ENCODE measurements at regions not wholly inside any gene's neighbourhood (a gene's known extent, or its start where the extent isn't known, plus 50 kb on each side); places are given as distances from the start of the nearest gene placed in this dataset.

DNA sequence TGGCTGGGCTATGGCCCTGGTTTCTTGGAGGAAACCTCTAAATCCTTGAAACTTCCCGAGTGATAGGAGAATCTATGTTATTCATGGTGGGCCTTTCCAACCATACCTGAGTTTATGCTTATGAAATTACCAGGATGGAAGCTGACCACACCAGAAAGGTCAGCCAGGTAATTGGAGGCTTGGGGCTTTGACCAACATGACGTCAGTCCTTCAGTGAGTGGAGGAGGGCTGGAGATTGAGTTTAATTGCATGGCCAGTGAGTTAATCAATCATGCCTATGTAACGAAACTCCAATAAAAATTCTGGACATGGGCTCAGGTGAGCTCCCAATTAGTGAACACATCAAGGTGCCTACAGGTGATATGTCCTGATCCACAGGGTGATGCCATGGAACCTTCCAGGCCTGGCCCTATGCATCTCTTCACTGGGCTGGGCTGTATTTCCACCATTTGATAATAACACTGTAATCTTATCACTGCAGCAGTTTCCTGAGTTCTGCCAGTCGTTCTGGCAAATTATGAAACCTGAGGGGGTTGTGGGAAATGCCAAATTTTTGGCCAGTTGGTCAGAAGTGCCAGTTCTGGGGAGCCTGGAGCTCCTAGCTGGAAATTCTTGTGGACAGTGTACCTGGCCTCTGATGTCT is 106.5 kb downstream of the CDH26 start:
- no peak for DNase-seq (ENCODE audit: low read depth)

DNA sequence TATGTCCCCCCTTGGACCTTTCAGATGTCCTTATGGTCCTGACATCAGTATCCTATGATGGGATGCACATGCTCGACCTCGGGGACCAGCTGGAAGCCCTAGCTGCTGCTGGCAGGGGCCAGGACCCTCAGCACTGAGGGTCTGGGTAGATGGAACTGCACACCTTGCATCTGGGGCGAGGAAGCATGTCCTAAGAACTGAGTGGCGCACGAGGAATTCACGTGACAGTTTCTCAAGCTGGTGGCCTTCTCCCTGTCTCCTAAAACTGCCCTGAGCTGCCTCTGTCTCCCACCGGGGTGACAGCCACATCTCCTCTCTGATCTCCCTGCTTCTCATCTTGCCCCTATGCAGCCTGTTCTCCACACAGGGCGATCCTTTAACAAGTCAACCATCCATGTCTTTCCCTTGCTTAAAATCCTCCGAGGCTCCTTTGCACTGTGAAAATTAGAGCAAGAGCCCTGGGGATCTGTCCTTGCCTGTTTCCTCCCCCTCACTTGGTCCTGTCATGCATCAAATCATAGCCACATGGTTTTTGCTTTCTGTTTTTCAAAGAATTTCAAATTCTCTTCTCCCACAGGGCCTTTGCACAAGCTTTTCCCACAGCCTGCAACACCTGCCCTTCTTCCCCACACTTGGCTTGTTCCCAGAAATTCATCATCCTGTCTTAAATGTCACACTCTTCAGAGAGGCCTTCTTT is 107.7 kb downstream of the CDH26 start:
- DNase-seq (ENCODE audit: low read depth), result no peak

DNA sequence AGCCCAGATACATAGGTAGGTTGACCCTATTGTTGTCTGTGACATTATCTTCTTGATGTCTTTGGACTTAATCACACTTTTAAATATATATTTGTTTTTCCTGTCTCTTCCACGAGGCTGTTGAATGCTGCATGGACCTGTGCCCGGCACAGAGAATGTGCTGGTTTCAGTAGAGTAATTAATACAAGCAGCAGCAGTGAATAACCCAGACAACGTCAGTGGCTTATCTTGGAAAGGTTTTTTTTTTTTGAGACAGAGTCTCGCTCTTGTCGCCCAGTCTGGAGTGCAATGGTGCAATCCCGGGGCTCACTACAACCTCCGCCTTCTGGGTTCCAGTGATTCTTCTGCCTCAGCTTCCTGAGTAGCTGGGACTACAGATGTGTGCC is 108.2 kb downstream of the CDH26 start:
- no peak for DNase-seq (ENCODE audit: low read depth)

DNA sequence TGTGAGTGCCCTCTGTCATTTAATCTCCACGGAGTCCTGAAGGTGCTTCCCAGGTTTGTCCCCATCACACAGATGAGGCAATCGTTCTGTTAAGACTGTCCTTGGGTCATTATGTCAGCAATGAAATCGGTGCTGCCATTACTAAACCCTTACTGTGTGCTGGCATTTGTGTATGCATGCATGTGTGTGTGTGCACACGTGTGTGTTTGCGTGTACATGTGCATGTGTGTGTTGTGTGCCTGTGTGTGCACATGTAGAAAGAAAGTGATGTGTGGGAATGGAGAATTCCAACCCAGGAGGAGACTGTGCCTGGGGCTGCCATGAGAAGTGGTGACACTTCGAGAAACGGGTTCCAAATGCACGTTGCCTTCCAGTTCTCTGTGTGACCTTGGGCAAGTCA is 110.3 kb downstream of the CDH26 start:
- no peak for DNase-seq (ENCODE audit: low read depth)

DNA sequence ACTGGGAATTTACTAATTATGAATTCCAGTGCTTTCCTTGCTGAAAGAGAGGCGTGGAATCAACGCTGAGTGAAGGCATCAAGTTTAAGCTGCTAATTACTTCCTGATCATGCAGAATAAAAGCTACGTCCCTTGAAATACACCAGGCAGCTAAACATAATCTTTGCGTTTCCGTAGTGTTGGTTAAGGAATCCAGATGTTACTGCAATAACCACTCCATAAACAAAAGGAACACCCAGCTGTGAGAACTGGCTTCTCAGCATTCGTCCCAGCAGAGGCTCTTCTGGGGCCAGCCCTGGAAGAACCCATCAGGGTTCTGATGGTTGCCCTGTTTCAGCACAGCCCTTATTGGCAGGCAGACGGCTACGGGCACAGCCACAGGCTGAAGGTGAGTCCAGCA is 111.4 kb downstream of the CDH26 start:
- DNase-seq (ENCODE audit: low read depth), result no peak

DNA sequence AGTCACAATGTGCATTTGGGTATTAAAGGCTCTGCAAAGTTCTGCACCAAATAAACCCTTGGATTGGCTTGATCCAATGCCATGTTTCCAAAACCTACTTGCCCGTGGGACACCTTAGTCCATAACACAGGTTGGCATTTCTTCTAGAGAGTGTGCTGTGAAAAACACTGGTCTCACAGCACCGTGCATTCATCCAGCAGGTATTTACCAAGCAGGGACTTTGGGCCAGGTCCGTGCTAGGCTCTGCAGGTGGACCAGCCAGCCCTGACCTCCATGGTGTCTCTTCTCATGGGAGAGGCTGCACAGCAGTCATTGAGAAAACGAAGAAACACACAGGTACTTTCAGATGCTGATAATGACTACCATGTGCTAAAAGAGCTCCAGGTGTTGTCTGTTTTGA is 112.6 kb downstream of the CDH26 start:
- DNase-seq (ENCODE audit: low read depth), result no peak

DNA sequence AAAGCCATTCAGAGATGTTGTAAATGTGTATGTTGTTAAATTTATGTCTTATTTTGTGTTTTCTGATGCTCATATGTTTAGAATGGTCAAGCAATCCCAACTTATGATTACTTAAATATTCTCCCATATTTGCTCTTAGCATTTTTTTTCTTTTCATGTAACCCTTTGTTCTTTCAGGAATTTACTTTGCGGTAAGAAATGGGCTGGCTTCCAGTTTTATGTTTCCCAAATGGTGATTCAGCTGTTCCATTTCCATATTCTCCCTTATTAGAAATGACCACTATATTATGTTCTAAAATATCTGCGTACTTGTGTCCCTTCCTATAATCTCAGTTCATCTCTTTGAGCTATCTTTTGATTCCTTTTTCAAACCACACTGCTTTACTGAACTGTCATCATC is 113.7 kb downstream of the CDH26 start:
- no peak for DNase-seq (ENCODE audit: low read depth)

DNA sequence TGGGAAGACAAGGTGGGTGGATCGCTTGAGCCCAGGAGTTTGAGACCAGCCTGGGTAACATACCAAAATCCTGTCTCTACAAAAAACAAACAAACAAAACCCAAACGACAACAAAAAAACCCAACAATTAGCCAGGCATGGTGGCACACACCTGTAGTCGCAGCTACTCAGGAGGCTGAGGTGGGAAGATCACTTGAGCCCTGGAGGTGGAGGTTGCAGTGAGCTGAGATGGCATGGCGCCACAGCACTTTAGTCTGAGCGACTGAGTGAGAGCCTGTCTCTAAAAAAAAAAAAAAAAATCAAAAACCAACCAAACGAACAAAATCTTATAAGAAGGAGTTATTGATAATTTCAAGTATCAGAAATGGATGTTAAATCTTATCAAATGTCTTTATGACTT is 114.9 kb downstream of the CDH26 start:
- DNase-seq (ENCODE audit: low read depth), result no peak

DNA sequence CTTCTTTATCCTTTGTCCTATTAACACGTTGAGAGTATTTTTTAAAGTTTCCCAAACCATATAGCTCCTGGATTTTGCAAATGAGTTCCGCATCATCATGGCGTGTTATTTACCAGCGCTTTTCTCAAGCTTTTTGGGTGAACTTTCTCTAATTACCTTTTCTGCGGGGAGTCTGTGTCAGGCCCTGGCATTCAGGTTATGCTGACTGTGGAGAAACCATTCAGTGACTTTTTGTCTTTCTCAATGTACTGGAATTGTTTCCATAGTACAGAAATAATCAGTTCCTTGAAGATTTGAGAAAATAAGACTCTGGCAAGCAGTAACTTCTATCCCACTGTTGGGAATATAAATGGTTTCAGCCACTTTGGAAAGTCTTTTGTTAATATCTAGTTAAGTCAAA is 115.3 kb downstream of the CDH26 start:
- no peak for DNase-seq (ENCODE audit: low read depth)

DNA sequence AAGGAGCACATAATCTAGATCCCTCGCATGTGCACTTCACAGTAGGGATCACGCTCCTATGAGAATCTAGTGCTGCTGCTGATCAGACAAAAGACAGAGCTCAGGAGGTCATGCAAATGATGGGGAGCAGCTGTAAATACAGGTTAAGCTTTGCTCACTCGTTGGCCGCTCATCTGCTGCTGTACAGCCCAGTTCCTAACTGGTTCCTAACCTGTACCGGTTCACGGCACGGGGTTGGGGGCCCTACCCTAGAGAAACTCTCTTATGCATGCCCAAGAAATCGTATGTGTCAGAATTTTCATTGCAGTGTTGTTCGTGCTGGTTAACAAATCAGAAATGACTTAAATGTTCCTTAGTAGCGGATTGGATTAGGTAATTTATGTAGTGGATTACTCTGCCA is 116.1 kb downstream of the CDH26 start:
- DNase-seq (ENCODE audit: low read depth), result no peak

DNA sequence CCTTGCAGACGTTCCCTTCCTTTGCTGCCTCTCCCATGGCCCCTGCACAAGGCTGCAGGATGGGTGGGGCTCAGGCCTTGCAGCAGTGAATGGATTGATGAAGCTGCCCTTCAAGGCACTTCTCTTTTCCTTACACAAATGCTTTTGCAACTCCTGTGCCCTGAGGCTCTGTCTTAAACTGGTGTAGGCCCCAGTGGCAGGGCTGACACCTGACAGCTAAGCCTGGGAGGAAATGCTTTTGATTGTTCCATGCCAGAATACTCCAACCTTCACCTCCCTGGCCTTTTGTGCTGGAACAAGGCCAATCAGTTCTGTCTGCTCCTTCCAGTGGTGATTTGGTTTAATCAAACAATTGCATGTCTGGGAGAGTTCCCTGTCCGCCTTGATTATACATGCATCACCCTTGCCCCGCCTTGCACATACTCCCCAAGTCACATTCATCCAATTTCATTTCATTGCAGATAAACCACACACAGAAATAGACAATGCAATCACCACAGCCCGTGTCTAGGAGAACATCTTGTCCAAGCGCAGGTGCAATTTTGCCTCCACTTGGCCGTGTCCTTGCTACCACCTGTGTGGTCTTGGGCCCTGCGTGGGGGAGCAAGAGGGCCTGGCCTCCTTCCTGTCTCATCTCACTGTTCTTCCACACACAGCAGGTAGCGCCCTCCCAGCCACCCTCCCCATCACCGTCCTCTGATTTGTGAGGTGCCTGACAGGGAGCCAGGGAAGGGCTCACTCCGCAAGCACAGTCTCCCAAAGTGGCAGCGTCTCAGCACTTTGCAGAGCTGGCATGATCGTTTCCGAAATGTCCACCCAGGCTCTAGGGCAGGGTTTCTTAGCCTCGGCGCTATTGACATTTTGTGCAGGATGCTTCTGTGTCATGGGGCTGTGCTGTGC is 120.4 kb downstream of the CDH26 start:
- no peak for DNase-seq (ENCODE audit: low read depth)

DNA sequence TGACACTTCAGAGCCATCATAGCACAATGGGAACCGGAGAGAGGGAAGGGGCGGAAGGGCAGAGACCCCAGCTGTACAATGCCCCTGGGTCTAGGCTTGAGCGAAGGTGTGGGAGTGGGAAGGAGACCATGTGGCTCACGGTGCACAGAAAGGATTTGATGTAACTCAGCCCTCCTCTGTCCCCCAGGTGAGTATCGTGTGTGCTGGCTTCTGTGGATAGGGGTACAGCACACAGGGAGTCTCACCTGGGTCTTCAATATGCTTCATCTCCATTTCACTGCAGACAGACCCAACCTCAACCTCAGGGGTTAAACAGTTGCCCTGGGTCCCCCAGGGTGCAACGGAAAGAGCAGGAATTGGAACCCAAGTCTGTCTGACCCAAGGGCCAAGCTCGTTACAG is 122.2 kb downstream of the CDH26 start:
- DNase-seq (ENCODE audit: low read depth), result no peak

DNA sequence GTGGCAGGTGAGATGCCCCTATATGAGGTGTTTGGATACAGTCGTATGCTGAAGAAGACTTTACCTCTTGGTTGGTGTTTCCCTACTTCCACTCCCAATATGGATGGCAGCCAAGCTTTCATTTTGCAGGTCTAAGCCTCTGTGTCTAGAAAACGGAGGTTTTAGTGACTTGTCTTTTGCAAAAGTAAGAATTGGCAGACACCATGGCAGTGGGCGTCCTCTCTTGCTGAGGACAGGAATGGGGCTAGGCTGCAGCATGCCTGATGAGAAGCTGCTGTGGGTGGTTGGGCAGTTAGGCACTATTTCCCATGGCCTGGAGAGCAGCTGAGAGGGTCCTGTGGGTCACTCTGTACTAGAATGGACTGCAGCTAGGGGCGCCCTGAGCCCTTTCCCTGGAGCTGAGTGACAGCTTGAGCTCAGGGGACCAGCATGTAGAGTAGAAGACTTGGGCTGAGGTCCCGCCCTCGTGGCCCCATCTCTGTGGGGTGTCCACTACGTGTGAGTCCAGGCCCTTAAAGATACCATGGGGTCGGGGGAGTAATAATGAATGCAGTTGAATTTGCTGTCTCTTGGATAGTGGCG is 127.4 kb downstream of the CDH26 start:
- no peak for DNase-seq (ENCODE audit: low read depth)

DNA sequence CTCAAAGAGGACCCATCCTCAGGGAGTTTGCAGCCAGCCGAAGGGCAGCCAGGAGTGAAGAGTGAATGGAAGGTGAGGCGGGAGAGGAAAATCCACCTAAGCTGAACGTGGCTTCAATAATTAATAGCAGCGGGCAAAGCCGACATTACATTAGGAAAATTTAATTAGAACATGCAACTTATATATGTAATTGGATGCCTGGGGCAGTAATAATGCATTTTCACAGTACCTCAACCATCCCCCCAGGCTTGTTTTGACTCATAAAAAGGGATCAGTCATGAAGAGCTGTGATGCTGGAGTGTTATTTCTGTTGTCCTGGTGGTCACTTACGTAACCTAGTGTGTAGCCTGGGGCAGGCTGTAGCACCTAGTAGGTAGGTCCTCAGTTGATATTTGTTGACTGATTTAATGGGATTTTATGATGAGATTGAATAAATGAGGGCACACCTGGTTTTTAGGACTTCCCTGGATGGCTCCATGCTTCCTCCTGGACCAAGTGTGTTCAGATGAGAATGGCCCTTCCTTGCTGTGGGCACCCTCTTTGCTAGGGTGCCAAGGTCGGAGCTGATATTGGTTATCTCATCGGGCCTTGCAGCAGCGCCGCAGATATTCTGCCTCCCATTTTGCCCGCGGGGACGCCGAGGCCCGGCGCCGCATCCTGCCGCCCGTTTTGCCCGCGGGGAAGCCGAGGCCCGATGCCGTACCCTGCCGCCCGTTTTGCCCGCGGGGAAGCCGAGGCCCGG is 128.8 kb downstream of the CDH26 start:
- DNase-seq (ENCODE audit: low read depth), result no peak

DNA sequence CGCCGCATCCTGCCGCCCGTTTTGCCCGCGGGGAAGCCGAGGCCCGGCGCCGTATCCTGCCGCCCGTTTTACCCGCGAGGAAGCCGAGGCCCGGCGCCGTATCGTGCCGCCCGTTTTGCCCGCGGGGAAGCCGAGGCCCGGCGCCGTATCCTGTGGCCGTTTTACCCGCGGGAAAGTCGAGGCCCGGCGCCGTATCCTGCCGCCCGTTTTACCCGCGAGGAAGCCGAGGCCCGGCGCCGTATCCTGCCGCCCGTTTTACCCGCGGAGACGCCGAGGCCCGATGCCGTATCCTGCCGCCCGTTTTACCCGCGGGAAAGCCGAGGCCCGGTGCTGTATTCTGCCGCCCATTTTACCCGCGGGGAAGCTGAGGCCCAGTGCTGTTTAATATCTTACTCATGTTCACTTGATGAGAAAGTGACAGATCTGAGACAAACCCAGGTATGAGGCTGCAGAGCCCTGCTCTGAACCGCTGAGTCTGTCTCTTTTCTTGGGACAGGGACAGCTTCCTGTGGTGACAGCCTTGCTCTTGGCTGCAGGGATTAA is 129.4 kb downstream of the CDH26 start:
- DNase-seq (ENCODE audit: low read depth), result no peak

DNA sequence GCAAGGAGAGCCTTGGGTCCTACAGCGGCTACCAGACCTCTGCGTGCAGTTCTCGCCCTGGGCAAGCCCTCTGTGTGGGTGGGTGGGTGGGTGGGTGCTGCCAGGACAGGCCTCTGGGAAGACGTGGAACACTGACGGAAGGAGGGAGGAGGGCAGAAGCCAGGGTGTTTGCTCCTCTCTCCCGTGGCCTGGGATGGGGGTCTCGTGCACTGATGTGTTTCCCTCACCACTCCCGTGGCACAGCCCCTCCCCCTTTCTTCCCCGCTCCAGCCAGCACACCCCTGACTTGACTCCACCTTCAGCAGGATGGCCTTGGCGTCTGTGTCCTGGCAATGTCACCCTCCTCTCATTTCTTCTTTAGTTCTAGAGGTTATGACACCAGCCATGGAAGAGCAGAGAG is 130.0 kb downstream of the CDH26 start:
- no peak for DNase-seq (ENCODE audit: low read depth)

DNA sequence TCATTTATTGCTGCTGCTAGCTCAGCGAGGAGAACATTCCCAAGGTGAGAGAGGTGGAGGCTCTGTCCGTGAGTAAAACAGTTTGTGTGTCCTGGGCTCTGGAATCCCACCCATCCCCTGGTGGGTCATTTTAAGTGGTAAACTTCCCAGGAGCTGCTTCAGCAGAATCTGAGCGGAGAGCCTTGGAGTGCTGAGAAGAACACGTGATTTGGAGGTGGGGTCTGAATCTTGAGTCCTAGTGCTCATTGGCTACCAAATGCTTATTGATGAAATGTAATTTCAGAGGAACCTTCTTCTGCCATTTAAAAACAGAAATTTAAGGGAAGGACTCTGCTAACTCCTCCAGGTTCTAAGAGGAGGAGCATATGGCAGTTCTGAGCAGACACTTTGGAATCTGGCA is 132.4 kb downstream of the CDH26 start:
- DNase-seq (ENCODE audit: low read depth), result no peak

DNA sequence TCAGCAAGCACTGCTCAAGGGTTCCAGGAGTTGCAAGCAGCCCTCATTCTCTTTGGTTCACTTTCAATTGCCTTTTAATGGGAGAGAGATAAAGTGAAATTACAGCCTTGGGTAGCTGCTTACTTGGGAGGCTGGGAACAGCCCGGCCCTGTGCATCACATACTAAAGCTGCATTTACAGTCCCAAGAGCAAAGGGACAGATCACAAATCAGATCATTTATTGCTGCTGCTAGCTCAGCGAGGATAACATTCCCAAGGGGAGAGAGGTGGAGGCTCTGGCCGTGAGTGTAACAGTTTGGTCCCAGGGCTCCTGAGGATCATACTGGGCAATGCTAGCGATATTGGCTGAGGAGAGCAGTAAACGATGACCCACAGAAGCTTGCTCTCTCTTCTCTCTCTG is 133.1 kb downstream of the CDH26 start:
- DNase-seq (ENCODE audit: low read depth), result no peak

DNA sequence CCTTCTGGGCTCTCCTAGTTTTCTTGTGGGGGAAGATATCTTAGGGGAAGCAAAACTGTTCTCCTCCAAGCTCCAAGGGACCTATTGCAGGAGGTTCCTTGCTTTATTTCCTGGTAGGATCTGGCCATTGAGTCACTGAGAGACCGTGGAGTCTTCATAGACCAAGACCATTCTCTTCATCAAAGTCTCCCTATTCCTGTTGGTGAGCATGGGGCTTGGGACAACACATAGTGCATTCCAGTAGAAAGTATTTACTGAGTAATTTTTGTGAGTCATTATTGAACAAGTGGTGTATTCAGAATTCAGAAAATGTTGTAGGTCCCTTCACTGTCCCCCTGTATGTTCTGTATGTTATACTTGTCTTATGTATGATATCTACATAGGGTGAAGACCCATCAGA is 133.6 kb downstream of the CDH26 start:
- DNase-seq (ENCODE audit: low read depth), result no peak

DNA sequence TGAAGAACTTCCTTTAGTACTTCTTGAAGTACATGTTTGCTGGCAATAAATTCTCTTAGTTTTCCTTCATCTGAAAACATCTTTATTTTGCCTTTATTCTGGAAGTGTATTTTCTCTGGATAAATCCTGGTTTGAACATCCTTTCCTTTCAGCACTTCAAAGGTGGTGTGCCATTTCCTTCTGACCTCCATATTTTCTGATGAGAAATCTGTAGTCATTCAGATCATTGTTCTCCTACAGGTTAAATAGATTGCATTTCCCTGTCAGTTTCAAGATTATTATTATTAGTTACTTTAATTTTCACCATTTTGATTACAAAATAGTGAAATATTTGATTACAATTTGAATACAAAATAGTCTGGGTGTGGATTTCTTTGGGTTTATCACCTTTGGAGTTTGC is 134.5 kb downstream of the CDH26 start:
- no peak for DNase-seq (ENCODE audit: low read depth)

DNA sequence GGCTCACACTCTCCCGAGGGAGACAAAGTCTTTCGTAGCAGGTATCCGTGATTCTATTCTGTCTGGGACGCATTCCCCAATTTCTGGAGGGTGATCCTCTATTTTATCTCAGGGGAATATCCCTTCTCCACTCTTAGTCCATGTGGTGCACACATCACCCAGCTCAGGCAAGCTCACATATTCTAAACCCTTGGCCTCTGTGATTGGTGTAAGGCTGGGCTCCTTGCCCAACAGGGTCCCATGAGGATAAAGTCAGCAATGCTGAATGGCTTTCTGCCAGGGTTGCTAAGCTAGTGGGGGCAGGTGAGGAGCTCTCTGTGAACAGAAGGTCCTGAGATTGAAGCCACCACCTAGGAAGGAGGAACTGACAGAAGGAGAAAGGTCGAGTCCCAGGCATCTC is 137.2 kb downstream of the CDH26 start:
- DNase-seq (ENCODE audit: low read depth), result no peak

DNA sequence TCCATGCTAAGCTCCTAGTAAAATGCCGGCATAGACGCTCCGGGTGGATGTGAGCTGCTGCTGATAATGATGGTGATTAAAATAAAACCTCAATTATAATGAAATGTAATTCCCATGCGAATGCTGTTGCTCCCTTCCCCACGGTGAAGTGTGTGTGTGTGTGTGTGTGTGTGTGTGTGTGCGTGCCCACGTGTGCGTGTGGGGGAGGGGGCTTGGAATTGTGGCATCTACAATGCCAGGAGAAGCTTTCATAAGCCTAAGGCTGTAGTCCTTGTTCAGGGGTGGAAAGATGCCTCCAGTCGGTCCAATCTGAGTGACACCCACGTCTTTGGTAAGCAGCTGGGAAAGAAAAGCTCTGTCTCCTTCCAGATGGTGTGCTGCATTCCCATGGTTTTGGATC is 137.9 kb downstream of the CDH26 start:
- no peak for DNase-seq (ENCODE audit: low read depth)
